ENCODE measurements at regions not wholly inside any gene's neighbourhood (a gene's known extent, or its start where the extent isn't known, plus 50 kb on each side); places are given as distances from the start of the nearest gene placed in this dataset.

DNA sequence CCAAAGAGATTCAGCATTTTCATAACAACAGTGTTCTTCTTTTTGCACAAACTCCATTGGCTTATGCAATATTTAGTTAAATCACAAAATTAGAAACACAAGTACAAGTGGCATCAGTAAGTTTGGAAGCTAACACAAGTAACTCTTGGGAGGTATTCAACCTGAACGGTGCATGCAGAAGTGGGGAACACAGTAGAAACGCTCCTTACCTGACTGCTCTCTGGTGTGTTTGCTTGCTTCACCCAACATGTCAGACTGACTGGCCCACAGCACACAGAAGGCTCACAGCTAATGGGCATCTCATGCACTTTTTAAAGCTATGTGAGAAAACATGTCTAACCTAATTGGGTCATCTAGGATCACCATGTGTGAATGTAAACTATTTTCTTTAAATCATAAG is 133.6 kb downstream of the MAGEB17 start:
- no peak for TF ChIP-seq CTCF (conservative IDR thresholded peaks at IDR 0.05)
- TF ChIP-seq ZFX (IDR thresholded peaks at IDR 0.05): no peak
